Endodermal cell (in vitro differentiated cells): ENCODE measurements at regions not wholly inside any gene's neighbourhood (a gene's known extent, or its start where the extent isn't known, plus 50 kb on each side); places are given as distances from the start of the nearest gene placed in this dataset.

Experiments
- DNase-seq: peaks from one replicate; pipeline ENCODE4 v3.0.0-alpha.2; 2017
- H3K27ac ChIP-seq: 2 replicates; pipeline ENCODE4 v1.5.1; 2013; ENCODE audit warnings: mild to moderate bottlenecking, low read depth, low read length, moderate library complexity
- H3K27me3 ChIP-seq: 2 replicates; pipeline ENCODE4 v1.6.1; 2013; ENCODE audit warnings: mild to moderate bottlenecking, low read length, moderate library complexity; ENCODE audit not compliant: insufficient read depth, control insufficient read depth, poor library complexity, severe bottlenecking
- H3K36me3 ChIP-seq: 2 replicates; pipeline ENCODE4 v1.7.0; 2013; ENCODE audit warnings: mild to moderate bottlenecking, low read length, moderate library complexity; ENCODE audit not compliant: control insufficient read depth, insufficient read depth
- H3K4me1 ChIP-seq: one replicate; pipeline ENCODE4 v1.7.0; 2013; ENCODE audit warnings: low read length; ENCODE audit not compliant: control insufficient read depth, insufficient read depth
- H3K4me3 ChIP-seq: 2 replicates; pipeline ENCODE4 v1.5.1; 2013; ENCODE audit warnings: mild to moderate bottlenecking, low read length, moderate library complexity
- H3K9ac ChIP-seq: 2 replicates; pipeline ENCODE4 v1.6.1; 2013; ENCODE audit warnings: mild to moderate bottlenecking, low read length, moderate library complexity; ENCODE audit not compliant: poor library complexity, severe bottlenecking; ENCODE audit errors: extremely low read depth
- H3K9me3 ChIP-seq: 2 replicates; pipeline ENCODE4 v1.6.1; 2013; ENCODE audit warnings: mild to moderate bottlenecking, low read length, moderate library complexity; ENCODE audit not compliant: control insufficient read depth
- H3K27ac Mint-ChIP-seq: 2 replicates; pipeline ENCODE4 v1.8.0; 2020; ENCODE audit warnings: mixed read lengths
- H3K27me3 Mint-ChIP-seq: 2 replicates; pipeline ENCODE4 v1.8.0; 2021; ENCODE audit warnings: mild to moderate bottlenecking, mixed read lengths; ENCODE audit not compliant: insufficient read depth
- H3K36me3 Mint-ChIP-seq: 2 replicates; pipeline ENCODE4 v1.8.0; 2020; ENCODE audit warnings: low read depth, mixed read lengths
- H3K4me1 Mint-ChIP-seq: 2 replicates; pipeline ENCODE4 v1.8.0; 2020; ENCODE audit warnings: mixed read lengths
- H3K4me3 Mint-ChIP-seq: 2 replicates; pipeline ENCODE4 v1.8.0; 2020; ENCODE audit warnings: mild to moderate bottlenecking, moderate library complexity, mixed read lengths
- H3K9me3 Mint-ChIP-seq: 2 replicates; pipeline ENCODE4 v1.8.0; 2020; ENCODE audit warnings: mild to moderate bottlenecking, mixed read lengths
- CTCF ChIP-seq: fragments of 200-600 bp; sonication (generic); conservative IDR thresholded peaks from 2 replicates; pipeline ENCODE4 v1.5.0; 2021; ENCODE audit warnings: antibody characterized with exemption, mild to moderate bottlenecking
- WGBS, 2 experiments: methylation state at CpG; one replicate each; pipeline versions ENCODE4 v1.1.5 to v1.1.7; 2013; ENCODE audit warnings: missing lambda C conversion rate in 2 of 2, mixed read lengths in 1 of 2; ENCODE audit not compliant: insufficient coverage in 1 of 2, insufficient read length in 1 of 2; 5-methylcytosine and 5-hydroxymethylcytosine counted together

- no peak overlapping the region for H3K27ac ChIP-seq
- no peaks in the 10 kb centered on the region for H3K4me1 ChIP-seq
- Mint-ChIP-seq H3K4me3 (no peak overlapping the region), H3K27ac (no peak overlapping the region), H3K9me3 (no peaks in the 10 kb centered on the region), H3K27me3 (no peaks in the 10 kb centered on the region), H3K36me3 (no peaks in the 10 kb centered on the region), H3K4me1 (no peaks in the 10 kb centered on the region)
- no peak for DNase-seq
- no peaks in the 10 kb centered on the region for H3K27me3 ChIP-seq
- no peak overlapping the region for H3K9ac ChIP-seq
- 90 to 93% methylated on average over 5 of the region's 5 CpGs for WGBS, 2 experiments
- TF ChIP-seq CTCF: no peak
- no peak overlapping the region for H3K4me3 ChIP-seq
- no peaks in the 10 kb centered on the region for H3K36me3 ChIP-seq
- H3K9me3 ChIP-seq: no peaks in the 10 kb centered on the region
Observed at GRCh38 chr6:133016631-133017030, 202.3 kb downstream of the RPS12 start.

GRCh38 chr6:133017581-133017980 lies 203.2 kb downstream of the RPS12 start:
- Mint-ChIP-seq H3K4me1 (no peaks in the 10 kb centered on the region), H3K36me3 (no peaks in the 10 kb centered on the region), H3K27me3 (no peaks in the 10 kb centered on the region), H3K27ac (no peak overlapping the region), H3K9me3 (no peaks in the 10 kb centered on the region), H3K4me3 (no peak overlapping the region)
- DNase-seq: no peak
- no peak overlapping the region for H3K4me3 ChIP-seq
- no peaks in the 10 kb centered on the region for H3K9me3 ChIP-seq
- H3K4me1 ChIP-seq: no peaks in the 10 kb centered on the region
- no peaks in the 10 kb centered on the region for H3K27me3 ChIP-seq
- no peaks in the 10 kb centered on the region for H3K36me3 ChIP-seq
- TF ChIP-seq CTCF: no peak
- WGBS, 2 experiments: 81 to 86% methylated on average over 3 to 5 of the region's 5 CpGs
- H3K27ac ChIP-seq: no peak overlapping the region
- no peak overlapping the region for H3K9ac ChIP-seq

GRCh38 chr6:133026705-133027104 lies 212.3 kb downstream of the RPS12 start:
- Histone ChIP-seq H3K36me3 (no peaks in the 10 kb centered on the region), H3K27me3 (no peaks in the 10 kb centered on the region), H3K27ac (no peak overlapping the region), H3K4me3 (no peak overlapping the region), H3K9me3 (no peaks in the 10 kb centered on the region), H3K4me1 (no peaks in the 10 kb centered on the region), H3K9ac (no peak overlapping the region)
- H3K36me3 Mint-ChIP-seq: no peaks in the 10 kb centered on the region
- H3K27ac Mint-ChIP-seq: no peak overlapping the region
- no peak for DNase-seq
- no peaks in the 10 kb centered on the region for H3K4me1 Mint-ChIP-seq
- no peak overlapping the region for H3K4me3 Mint-ChIP-seq
- no peaks in the 10 kb centered on the region for H3K27me3 Mint-ChIP-seq
- H3K9me3 Mint-ChIP-seq: peaks cover 11% of the 10 kb centered on the region
- no peak for TF ChIP-seq CTCF
- no CpG with 5 or more reads among the region's 2 CpGs for WGBS, 2 experiments
